OCI-LY3 (cell line): ENCODE measurements at regions not wholly inside any gene's neighbourhood (a gene's known extent, or its start where the extent isn't known, plus 50 kb on each side); places are given as distances from the start of the nearest gene placed in this dataset.

Experiments used
- H2AFZ ChIP-seq: fragments of 200-600, 300-600 bp; shearing (Covaris generic); 2 replicates; pipeline ENCODE4 v1.6.0; 2014; ENCODE audit warnings: antibody characterized with exemption, low read depth, low read length
- H3K27ac ChIP-seq: fragments of 200-600, 300-600 bp; sonication (generic); 2 replicates; pipeline ENCODE4 v1.5.1; 2014; ENCODE audit warnings: mild to moderate bottlenecking, low read length, moderate library complexity, mixed read lengths
- H3K27me3 ChIP-seq: fragments of 200-600, 300-600 bp; sonication (generic); 2 replicates; pipeline ENCODE4 v1.6.1; 2014; ENCODE audit warnings: low read depth, low read length, mixed read lengths
- H3K36me3 ChIP-seq: fragments of 200-600, 300-600 bp; sonication (generic); replicated peaks from 2 replicates; pipeline ENCODE3; 2014; ENCODE audit warnings: low read depth, low read length, mixed read lengths
- H3K4me1 ChIP-seq: fragments of 300-600, 200-600 bp; sonication (generic); 2 replicates; pipeline ENCODE4 v1.6.1; 2014; ENCODE audit warnings: low read length, mixed read lengths
- H3K4me2 ChIP-seq: fragments of 200-600, 300-600 bp; sonication (generic); 2 replicates; pipeline ENCODE4 v1.6.1; 2014; ENCODE audit warnings: low read length, mixed read lengths
- H3K4me3 ChIP-seq: fragments of 300-600, 200-600 bp; sonication (generic); 2 replicates; pipeline ENCODE4 v1.5.1; 2014; ENCODE audit warnings: antibody characterized with exemption, mild to moderate bottlenecking, low read length, moderate library complexity
- H3K79me2 ChIP-seq: fragments of 300-600, 200-600 bp; shearing (Covaris generic); 2 replicates; pipeline ENCODE4 v1.6.1; 2014; ENCODE audit warnings: mild to moderate bottlenecking, low read length, mixed read lengths
- H3K9ac ChIP-seq: fragments of 300-600, 200-600 bp; shearing (Covaris generic); 2 replicates; pipeline ENCODE4 v1.6.0; 2014; ENCODE audit warnings: mild to moderate bottlenecking, low read length, moderate library complexity
- H3K9me3 ChIP-seq: fragments of 200-600, 300-600 bp; shearing (Covaris generic); 2 replicates; pipeline ENCODE4 v1.6.1; 2014; ENCODE audit warnings: low read length, mixed read lengths; ENCODE audit not compliant: insufficient read depth
- H4K20me1 ChIP-seq: fragments of 200-600, 300-600 bp; sonication (generic); 2 replicates; pipeline ENCODE4 v1.6.1; 2016; ENCODE audit warnings: low read length, mixed read lengths; ENCODE audit not compliant: insufficient read depth
- CTCF ChIP-seq: fragments of 200-600, 300-600 bp; sonication (generic); IDR thresholded peaks from 2 replicates; pipeline ENCODE4 v1.5.1; 2014; ENCODE audit warnings: antibody characterized with exemption, low read length, low read depth
- EZH2phosphoT487 ChIP-seq: fragments of 200-600 bp; shearing (Covaris generic); IDR thresholded peaks from 2 replicates; pipeline ENCODE4 v1.6.1; 2018; ENCODE audit warnings: antibody characterized with exemption, mixed run types, low read depth

GRCh38 chrX:129041319-129041718 lies 482.0 kb downstream of the SMARCA1 start:
- Histone ChIP-seq H3K9me3 (no peaks in the 10 kb centered on the region), H3K27me3 (no peaks in the 10 kb centered on the region), H3K9ac (no peak overlapping the region), H3K79me2 (no peaks in the 10 kb centered on the region), H3K4me1 (no peaks in the 10 kb centered on the region), H3K4me2 (no peak overlapping the region), H3K27ac (no peak overlapping the region), H4K20me1 (no peaks in the 10 kb centered on the region), H2AFZ (no peak overlapping the region), H3K4me3 (no peak overlapping the region), H3K36me3 (no peaks in the 10 kb centered on the region)
- no peak for TF ChIP-seq CTCF
- no peak for TF ChIP-seq EZH2phosphoT487

GRCh38 chrX:129040124-129040523 lies 483.2 kb downstream of the SMARCA1 start:
- no peak for TF ChIP-seq EZH2phosphoT487
- TF ChIP-seq CTCF, result no peak
- H3K4me3 ChIP-seq, result no peak overlapping the region
- no peaks in the 10 kb centered on the region for H3K9me3 ChIP-seq
- no peak overlapping the region for H3K27ac ChIP-seq
- no peaks in the 10 kb centered on the region for H4K20me1 ChIP-seq
- H3K9ac ChIP-seq, result no peak overlapping the region
- H3K27me3 ChIP-seq, result no peaks in the 10 kb centered on the region
- H3K36me3 ChIP-seq, result no peaks in the 10 kb centered on the region
- H2AFZ ChIP-seq, result no peak overlapping the region
- H3K4me2 ChIP-seq, result no peak overlapping the region
- no peaks in the 10 kb centered on the region for H3K4me1 ChIP-seq
- H3K79me2 ChIP-seq, result no peaks in the 10 kb centered on the region

- Histone ChIP-seq H3K9ac (no peak overlapping the region), H3K27ac (no peak overlapping the region), H3K27me3 (no peaks in the 10 kb centered on the region), H2AFZ (no peak overlapping the region), H3K4me2 (no peak overlapping the region), H3K4me3 (no peak overlapping the region), H3K79me2 (no peaks in the 10 kb centered on the region), H3K9me3 (no peaks in the 10 kb centered on the region), H3K36me3 (no peaks in the 10 kb centered on the region), H4K20me1 (no peaks in the 10 kb centered on the region), H3K4me1 (no peaks in the 10 kb centered on the region)
- no peak for TF ChIP-seq EZH2phosphoT487
Measured at GRCh38 chrX:129039176-129039575, 484.1 kb downstream of the SMARCA1 start.

- Histone ChIP-seq H2AFZ (no peak overlapping the region), H4K20me1 (no peaks in the 10 kb centered on the region), H3K4me1 (no peaks in the 10 kb centered on the region), H3K4me2 (no peak overlapping the region), H3K4me3 (no peak overlapping the region), H3K79me2 (no peaks in the 10 kb centered on the region), H3K27ac (no peak overlapping the region), H3K9me3 (no peaks in the 10 kb centered on the region), H3K36me3 (no peaks in the 10 kb centered on the region), H3K27me3 (no peaks in the 10 kb centered on the region), H3K9ac (no peak overlapping the region)
- TF ChIP-seq CTCF (no peak), EZH2phosphoT487 (no peak)
Measured at GRCh38 chrX:129037389-129037788, 485.9 kb downstream of the SMARCA1 start.

- Histone ChIP-seq H3K4me3 (no peak overlapping the region), H3K9me3 (no peaks in the 10 kb centered on the region), H3K79me2 (no peaks in the 10 kb centered on the region), H3K27ac (no peak overlapping the region), H3K4me2 (no peak overlapping the region), H3K4me1 (no peaks in the 10 kb centered on the region), H3K9ac (no peak overlapping the region), H3K36me3 (no peaks in the 10 kb centered on the region), H3K27me3 (no peaks in the 10 kb centered on the region), H2AFZ (no peak overlapping the region), H4K20me1 (no peaks in the 10 kb centered on the region)
- no peak for TF ChIP-seq EZH2phosphoT487
- no peak for TF ChIP-seq CTCF
Measured at GRCh38 chrX:129035180-129035579, 488.1 kb downstream of the SMARCA1 start.
